Fibroblast of the aortic adventitia (primary cell): ENCODE measurements at regions not wholly inside any gene's neighbourhood (a gene's known extent, or its start where the extent isn't known, plus 50 kb on each side); places are given as distances from the start of the nearest gene placed in this dataset.
A peak's percentile ranks its signal among the peaks of the same experiment; 100 is the strongest.

Source experiments
- DNase-seq: peaks from one replicate; pipeline ENCODE4 v3.0.0-alpha.2; 2010; ENCODE audit warnings: low read depth
- H3K4me3 ChIP-seq: 2 replicates; pipeline ENCODE4 v1.5.1; 2011; ENCODE audit warnings: low read depth, mild to moderate bottlenecking, control low read depth, low read length, moderate library complexity
- CTCF ChIP-seq: IDR thresholded peaks from 2 replicates; pipeline ENCODE4 v1.5.1; 2011; ENCODE audit warnings: mild to moderate bottlenecking, low read length, control low read depth, inconsistent platforms; ENCODE audit not compliant: insufficient read depth

DNA sequence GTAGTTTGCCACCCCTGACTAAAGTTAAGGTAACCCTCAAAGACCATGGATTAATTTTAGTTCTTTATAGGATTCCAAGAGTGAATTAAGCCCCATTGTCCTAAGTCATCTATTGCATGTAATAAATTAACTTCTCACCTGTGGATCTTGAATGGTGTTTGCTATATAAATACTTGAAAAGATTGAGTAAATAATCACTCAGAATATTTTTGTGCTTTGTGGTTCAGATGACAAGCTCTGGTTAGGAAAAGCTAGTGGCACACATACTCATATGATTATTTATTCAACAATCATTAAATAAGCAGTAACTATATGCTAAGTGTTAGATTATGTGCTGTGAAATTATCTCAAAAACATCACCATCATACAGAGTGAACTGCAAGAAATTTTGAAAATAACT lies 203.2 kb downstream of the OGFRL1 start:
- H3K4me3 ChIP-seq, result no peak overlapping the region
- DNase-seq, result no peak
- no peak for TF ChIP-seq CTCF

- H3K4me3 ChIP-seq, result no peak overlapping the region
- no peak for TF ChIP-seq CTCF
- DNase-seq, result no peak
These were observed 204.1 kb downstream of the OGFRL1 start for GRCh38 chr6:71492668-71493067.

GRCh38 chr6:71496018-71496721 lies 207.6 kb downstream of the OGFRL1 start:
- peak; percentile 28 for DNase-seq
- H3K4me3 ChIP-seq, result peak overlapping the region; percentile 34
- TF ChIP-seq CTCF, result no peak

DNA sequence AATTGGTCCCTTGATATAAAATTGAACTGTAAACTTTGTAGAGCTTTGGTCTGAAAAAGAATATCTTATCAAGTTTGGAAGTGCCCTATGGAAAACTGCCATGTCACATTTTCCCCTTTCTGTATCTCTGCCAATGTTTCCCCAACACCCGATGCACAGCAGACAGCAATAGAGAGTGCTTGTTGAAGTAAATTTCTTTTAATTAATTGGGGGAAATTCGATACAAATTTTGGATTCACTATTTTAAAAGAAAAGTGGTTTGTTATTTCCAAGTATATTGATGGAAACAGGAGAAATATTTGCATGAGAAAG lies 208.1 kb downstream of the OGFRL1 start:
- H3K4me3 ChIP-seq, result no peak overlapping the region
- DNase-seq, result peak; percentile 39
- TF ChIP-seq CTCF, result no peak

DNA sequence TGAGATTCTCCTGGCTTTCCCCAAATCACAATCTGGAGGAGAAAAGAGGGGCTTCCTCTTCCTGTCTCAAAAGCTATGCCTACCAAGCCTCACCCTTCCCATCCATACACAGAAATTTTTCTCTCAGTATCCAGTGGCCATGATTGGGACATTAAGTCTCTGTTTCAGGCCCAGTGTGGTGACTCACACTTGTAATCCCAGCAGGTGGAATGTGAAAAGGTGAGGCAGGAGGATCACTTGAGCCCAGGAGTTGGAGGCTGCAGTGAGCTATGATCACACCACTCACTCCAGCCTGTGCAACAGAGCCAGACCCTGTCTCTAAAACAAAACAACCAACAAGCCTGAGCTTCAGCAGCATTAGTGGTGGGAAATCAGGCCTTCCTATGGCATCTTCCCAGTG lies 210.0 kb downstream of the OGFRL1 start:
- no peak overlapping the region for H3K4me3 ChIP-seq
- DNase-seq, result no peak
- TF ChIP-seq CTCF, result no peak

- H3K4me3 ChIP-seq, result no peak overlapping the region
- DNase-seq, result no peak
- TF ChIP-seq CTCF, result no peak
These were observed 211.1 kb downstream of the OGFRL1 start for GRCh38 chr6:71499667-71500066.

GRCh38 chr6:71502168-71502567 lies 213.6 kb downstream of the OGFRL1 start:
- TF ChIP-seq CTCF, result no peak
- H3K4me3 ChIP-seq, result no peak overlapping the region
- DNase-seq, result no peak
